ENCODE measurements at regions not wholly inside any gene's neighbourhood (a gene's known extent, or its start where the extent isn't known, plus 50 kb on each side); places are given as distances from the start of the nearest gene placed in this dataset.

DNA sequence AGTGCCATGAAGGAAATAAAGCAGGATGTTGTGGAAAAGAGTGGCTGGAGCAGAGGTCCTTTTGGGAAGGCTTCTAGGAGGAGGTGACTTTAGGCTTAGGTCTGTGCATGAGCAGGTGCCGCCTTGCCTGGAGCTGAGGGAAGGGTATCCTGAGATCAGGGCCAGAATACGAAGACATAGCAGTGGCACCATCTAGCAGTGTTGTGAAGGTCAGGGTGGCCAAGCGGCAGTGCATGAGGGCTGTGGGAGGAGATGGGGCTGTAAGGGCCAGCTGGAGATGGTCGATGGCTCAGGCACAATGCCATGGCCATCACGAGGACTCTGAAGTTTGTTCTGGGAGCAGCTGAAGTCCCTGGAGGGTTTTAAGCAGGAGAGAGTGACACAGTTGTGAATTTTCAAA lies 219.5 kb downstream of the PTPRU start (continued):
- TF ChIP-seq, protein P1, sequence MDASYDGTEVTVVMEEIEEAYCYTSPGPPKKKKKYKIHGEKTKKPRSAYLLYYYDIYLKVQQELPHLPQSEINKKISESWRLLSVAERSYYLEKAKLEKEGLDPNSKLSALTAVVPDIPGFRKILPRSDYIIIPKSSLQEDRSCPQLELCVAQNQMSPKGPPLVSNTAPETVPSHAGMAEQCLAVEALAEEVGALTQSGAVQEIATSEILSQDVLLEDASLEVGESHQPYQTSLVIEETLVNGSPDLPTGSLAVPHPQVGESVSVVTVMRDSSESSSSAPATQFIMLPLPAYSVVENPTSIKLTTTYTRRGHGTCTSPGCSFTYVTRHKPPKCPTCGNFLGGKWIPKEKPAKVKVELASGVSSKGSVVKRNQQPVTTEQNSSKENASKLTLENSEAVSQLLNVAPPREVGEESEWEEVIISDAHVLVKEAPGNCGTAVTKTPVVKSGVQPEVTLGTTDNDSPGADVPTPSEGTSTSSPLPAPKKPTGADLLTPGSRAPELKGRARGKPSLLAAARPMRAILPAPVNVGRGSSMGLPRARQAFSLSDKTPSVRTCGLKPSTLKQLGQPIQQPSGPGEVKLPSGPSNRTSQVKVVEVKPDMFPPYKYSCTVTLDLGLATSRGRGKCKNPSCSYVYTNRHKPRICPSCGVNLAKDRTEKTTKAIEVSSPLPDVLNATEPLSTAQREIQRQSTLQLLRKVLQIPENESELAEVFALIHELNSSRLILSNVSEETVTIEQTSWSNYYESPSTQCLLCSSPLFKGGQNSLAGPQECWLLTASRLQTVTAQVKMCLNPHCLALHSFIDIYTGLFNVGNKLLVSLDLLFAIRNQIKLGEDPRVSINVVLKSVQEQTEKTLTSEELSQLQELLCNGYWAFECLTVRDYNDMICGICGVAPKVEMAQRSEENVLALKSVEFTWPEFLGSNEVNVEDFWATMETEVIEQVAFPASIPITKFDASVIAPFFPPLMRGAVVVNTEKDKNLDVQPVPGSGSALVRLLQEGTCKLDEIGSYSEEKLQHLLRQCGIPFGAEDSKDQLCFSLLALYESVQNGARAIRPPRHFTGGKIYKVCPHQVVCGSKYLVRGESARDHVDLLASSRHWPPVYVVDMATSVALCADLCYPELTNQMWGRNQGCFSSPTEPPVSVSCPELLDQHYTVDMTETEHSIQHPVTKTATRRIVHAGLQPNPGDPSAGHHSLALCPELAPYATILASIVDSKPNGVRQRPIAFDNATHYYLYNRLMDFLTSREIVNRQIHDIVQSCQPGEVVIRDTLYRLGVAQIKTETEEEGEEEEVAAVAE (CRISPR knock-in tag; IDR thresholded peaks at IDR 0.05; ENCODE audit: borderline replicate concordance): no peak
- no peak for TF ChIP-seq ARHGAP35 (CRISPR knock-in tag; IDR thresholded peaks at IDR 0.05; ENCODE audit: borderline replicate concordance)

DNA sequence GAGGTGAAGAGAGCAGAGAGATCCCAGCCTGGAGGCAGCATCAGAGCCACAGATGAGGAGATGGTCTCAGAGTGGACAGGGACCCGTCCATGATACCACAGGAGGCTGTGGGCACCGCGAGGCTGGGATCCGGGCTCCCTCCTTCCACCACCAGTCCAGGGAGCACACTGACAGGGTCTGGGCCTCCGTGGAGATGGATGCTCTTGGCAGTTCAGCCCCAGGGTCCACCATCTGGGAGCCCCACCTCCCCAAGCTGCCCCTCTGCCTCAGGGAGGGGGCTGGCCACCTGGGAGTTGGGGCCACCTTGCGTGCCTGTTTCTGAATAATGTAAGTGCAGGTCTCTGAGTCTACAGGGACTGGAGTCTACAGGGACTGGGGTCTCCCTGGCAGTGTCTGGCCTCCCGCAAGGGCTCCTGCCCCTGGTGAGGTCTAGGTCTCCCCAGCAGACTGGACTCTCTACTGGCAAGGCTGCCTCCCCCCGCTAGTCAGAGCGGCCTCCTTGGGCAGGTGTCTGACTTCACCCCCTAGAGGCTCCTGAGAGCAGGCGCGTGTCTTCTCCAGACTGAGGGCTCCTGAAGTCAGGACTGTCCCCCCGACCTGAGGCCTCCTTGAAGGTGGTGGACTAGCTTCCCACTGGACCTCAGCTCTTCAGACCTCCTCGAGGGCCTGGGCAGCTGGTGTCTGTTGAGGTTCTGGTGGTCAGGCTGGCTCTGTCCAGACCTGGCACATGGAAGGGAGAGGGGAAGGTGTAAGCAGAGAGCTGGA lies 218.5 kb downstream of the PTPRU start:
- intact Hi-C loops (cut with micrococcal nuclease; ENCODE audit: unreplicated experiment) (no loop called here), in situ Hi-C loops (cut with HindIII; ENCODE audit: extremely low pct_ligation_motif_present, low pct_unique_long_range_greater_than_20kb) (loop anchor here (10.0 kb wide), 1 partner anchor 220 kb away; the partner anchor contains the start of genes MECR and PTPRU)
- no TSS peak for BruUV-seq (replicated peaks)
- Histone ChIP-seq H3K9ac (ENCODE audit: insufficient read depth, low read depth, low read length) (no peak overlapping the region), H3K27ac (ENCODE audit: extremely low read length, insufficient read depth, low read length) (no peak overlapping the region), H3K9me3 (ENCODE audit: low read length) (no peaks in the 10 kb centered on the region), H3K27me3 (ENCODE audit: control insufficient read depth in 1 of 2, insufficient read depth in 2 of 2, low read length in 2 of 2) (no peaks in the 10 kb centered on the region; a peak in 1 of 5 replicates), H2AFZ (ENCODE audit: low read length) (no peak overlapping the region), H3K4me2 (ENCODE audit: low read depth, low read length) (no peak overlapping the region), H3K79me2 (ENCODE audit: insufficient read depth, low read length) (no peaks in the 10 kb centered on the region), H3K36me3 (replicated peaks in 1 of 2; ENCODE audit: control insufficient read depth in 1 of 2, insufficient read depth in 2 of 2, low read length in 2 of 2) (no peaks in the 10 kb centered on the region), H3K4me3 (replicated peaks in 1 of 3; ENCODE audit: insufficient read depth in 1 of 3, low read depth in 2 of 3, low read length in 3 of 3) (no peak overlapping the region), H4K20me1 (ENCODE audit: insufficient read depth, low read length) (no peaks in the 10 kb centered on the region), H3K4me1 (ENCODE audit: insufficient read depth, low read length) (peaks cover 18% of the 10 kb centered on the region)
- ChIA-PET POLR2A (no interaction called here), CTCF (ENCODE audit: low intra/inter-chr PET ratio, low total read pairs) (no interaction called here)
- FAIRE-seq (no peak), DNase-seq (ENCODE audit: low spot score) (no peak), ATAC-seq (no peak)
- 0% methylated on average over 1 of the region's 13 CpGs for WGBS (ENCODE audit: low lambda C conversion rate)
- TF ChIP-seq SYNCRIP (IDR thresholded peaks at IDR 0.05; ENCODE audit: insufficient read depth, low read depth, low read length): no peak
- no peak for TF ChIP-seq HDAC2 (CRISPR knock-in tag; IDR thresholded peaks at IDR 0.05)
- TF ChIP-seq ZNF788 (CRISPR knock-in tag; IDR thresholded peaks at IDR 0.05; ENCODE audit: borderline replicate concordance): no peak
- TF ChIP-seq ZNF468 (CRISPR knock-in tag; IDR thresholded peaks at IDR 0.05): no peak
- no peak for TF ChIP-seq ZNF792 (CRISPR knock-in tag; IDR thresholded peaks at IDR 0.05)
